HCT116 (cell line): ENCODE measurements at regions not wholly inside any gene's neighbourhood (a gene's known extent, or its start where the extent isn't known, plus 50 kb on each side); places are given as distances from the start of the nearest gene placed in this dataset.

Experiments used
- ATAC-seq: fragments of 200-7000 bp; cut with Tn5 transposase; 2 replicates; pipeline ENCODE4 v1.9.1; 2020; ENCODE audit warnings: mild to moderate bottlenecking, moderate library complexity
- BruUV-seq: library from RNA; stranded (reverse); fragments of 400-500 nt; replicated peaks from 2 replicates; lab custom pipeline; 2021; lab: Mats Ljungman, UMichigan
- CTCF ChIA-PET: fragments of 300-600 bp; sonication (Branson Sonifier 250); formaldehyde crosslinking; loops from one replicate; lab custom pipeline; 2021; ENCODE audit warnings: antibody characterized with exemption; lab: Charles Lee
- POLR2A ChIA-PET: fragments of 300-600, 350-600 bp; sonication (Branson Sonifier 250); formaldehyde crosslinking; loops from one replicate; lab custom pipeline; 2021; ENCODE audit warnings: antibody characterized with exemption; lab: Charles Lee
- RAD21 ChIA-PET, 2 experiments: fragments of 300-600 bp; sonication (Branson Sonifier 250); formaldehyde crosslinking; loops; one replicate each; lab custom pipeline; 2023; ENCODE audit warnings: low total read pairs in 2 of 2; ENCODE audit not compliant: uncharacterized antibody in 2 of 2, unreplicated experiment in 2 of 2, low non-redundant PET in 1 of 2; lab: Charles Lee
- DNase-seq: peaks from one replicate; pipeline ENCODE4 v3.0.0-alpha.2; 2010; ENCODE audit warnings: low read depth, low spot score
- H2AFZ ChIP-seq: fragments of 200-600 bp; shearing (Covaris generic), sonication (generic); 2 replicates; pipeline ENCODE4 v1.6.1; 2017; ENCODE audit warnings: low read depth, mixed run types, mixed read lengths, antibody characterized with exemption, low read length; ENCODE audit not compliant: poor library complexity, severe bottlenecking
- H3K27ac ChIP-seq: 2 replicates; pipeline ENCODE4 v1.5.1; 2012; ENCODE audit warnings: low read depth, low read length
- H3K27me3 ChIP-seq: fragments of 200-600 bp; sonication (generic); 2 replicates; pipeline ENCODE4 v1.6.1; 2016; ENCODE audit warnings: mixed run types, low read length, mixed read lengths; ENCODE audit not compliant: insufficient read depth
- H3K36me3 ChIP-seq, 2 experiments: fragments of 200-500 bp in 1 of 2; fragments of 200-600 bp in 1 of 2; sonication (Bioruptor generic) in 1 of 2; sonication (generic) in 1 of 2; 2 replicates each; pipeline versions ENCODE4 v1.5.1 to v1.6.1; 2014 to 2016; ENCODE audit warnings: low read length in 2 of 2, inconsistent platforms in 1 of 2, mixed read lengths in 1 of 2, mixed run types in 1 of 2; ENCODE audit not compliant: insufficient read depth in 2 of 2, control insufficient read depth in 1 of 2
- H3K4me1 ChIP-seq, 2 experiments: fragments of 200-600 bp in 1 of 2; sonication (generic) in 1 of 2; 2 replicates each; pipeline versions ENCODE4 v1.5.1 to v1.6.1; 2012 to 2017; ENCODE audit warnings: low read length in 2 of 2, inconsistent platforms in 1 of 2, mild to moderate bottlenecking in 1 of 2, mixed read lengths in 1 of 2, mixed run types in 1 of 2, moderate library complexity in 1 of 2; ENCODE audit not compliant: insufficient read depth in 2 of 2, control insufficient read depth in 1 of 2
- H3K4me2 ChIP-seq: fragments of 200-600 bp; sonication (generic); 2 replicates; pipeline ENCODE4 v1.6.1; 2017; ENCODE audit warnings: mixed run types, low read length, mixed read lengths
- H3K4me3 ChIP-seq, 2 experiments: fragments of 200-600 bp in 1 of 2; sonication (generic) in 1 of 2; replicated peaks in 1 of 2; 2 replicates each; pipeline ENCODE4 v1.5.1; 2011 to 2016; ENCODE audit warnings: low read length in 2 of 2, control low read depth in 1 of 2, low read depth in 1 of 2, mild to moderate bottlenecking in 1 of 2, mixed read lengths in 1 of 2, mixed run types in 1 of 2
- H3K79me2 ChIP-seq: fragments of 200-600 bp; sonication (generic); 2 replicates; pipeline ENCODE4 v1.6.1; 2017; ENCODE audit warnings: mild to moderate bottlenecking, mixed run types, low read length, moderate library complexity, mixed read lengths; ENCODE audit not compliant: insufficient read depth
- H3K9ac ChIP-seq: fragments of 200-600 bp; sonication (generic); 2 replicates; pipeline ENCODE4 v1.6.1; 2016; ENCODE audit warnings: low read length, mixed read lengths
- H3K9me2 ChIP-seq: fragments of 200-600 bp; sonication (generic), shearing (Covaris generic); 2 replicates; pipeline ENCODE4 v1.6.1; 2017; ENCODE audit warnings: mixed run types, mild to moderate bottlenecking, moderate library complexity; ENCODE audit not compliant: insufficient read depth
- H3K9me3 ChIP-seq, 2 experiments: fragments of 200-500 bp in 1 of 2; fragments of 200-600 bp in 1 of 2; sonication (Bioruptor generic) in 1 of 2; sonication (generic) in 1 of 2; 2 replicates each; pipeline ENCODE4 v1.6.1; 2014 to 2017; ENCODE audit warnings: low read length in 2 of 2, mixed read lengths in 2 of 2, inconsistent platforms in 1 of 2, low read depth in 1 of 2, mild to moderate bottlenecking in 1 of 2, mixed run types in 1 of 2, moderate library complexity in 1 of 2; ENCODE audit not compliant: control insufficient read depth in 1 of 2, insufficient read depth in 1 of 2
- H4K20me1 ChIP-seq: fragments of 200-600 bp; sonication (generic), shearing (Covaris generic); 2 replicates; pipeline ENCODE4 v1.6.1; 2017; ENCODE audit warnings: mixed run types, mild to moderate bottlenecking, moderate library complexity; ENCODE audit not compliant: insufficient read depth
- CBX3 ChIP-seq: IDR thresholded peaks from 2 replicates; pipeline ENCODE4 v1.6.1; 2012; ENCODE audit warnings: low read depth
- CTCF ChIP-seq, 3 experiments: fragments of 200-600 bp in 1 of 3; sonication (generic) in 1 of 3; IDR thresholded peaks in 2 of 3; conservative IDR thresholded peaks in 1 of 3; 2 replicates each; pipeline ENCODE4 v1.5.1; 2012 to 2017; ENCODE audit warnings: low read depth in 2 of 3, low read length in 2 of 3, antibody characterized with exemption in 1 of 3, borderline replicate concordance in 1 of 3, control low read depth in 1 of 3, mild to moderate bottlenecking in 1 of 3, mixed read lengths in 1 of 3, mixed run types in 1 of 3, moderate library complexity in 1 of 3; ENCODE audit not compliant: insufficient read depth in 1 of 3
- EZH2 ChIP-seq: fragments of 200-600 bp; sonication (generic); IDR thresholded peaks from 2 replicates; pipeline ENCODE4 v1.6.1; 2017; ENCODE audit warnings: antibody characterized with exemption, mixed run types
- FOSL1 ChIP-seq: IDR thresholded peaks from 2 replicates; pipeline ENCODE4 v1.6.1; 2012; ENCODE audit warnings: low read depth
- SP1 ChIP-seq: IDR thresholded peaks from 2 replicates; pipeline ENCODE4 v1.6.1; 2012; ENCODE audit warnings: low read depth
- SRF ChIP-seq: IDR thresholded peaks from 2 replicates; pipeline ENCODE4 v1.6.1; 2012; ENCODE audit warnings: low read depth
- ZBTB33 ChIP-seq: IDR thresholded peaks from 2 replicates; pipeline ENCODE4 v1.6.1; 2011; ENCODE audit warnings: mild to moderate bottlenecking, low read length, moderate library complexity; ENCODE audit not compliant: insufficient replicate concordance; ENCODE audit errors: extremely low read depth
- ZFX ChIP-seq: fragments of 450-650 bp; IDR thresholded peaks from 2 replicates; pipeline ENCODE4 v1.6.1; 2017
- intact Hi-C: fragments of 100-400 bp; cut with micrococcal nuclease; formaldehyde crosslinking; loops from 2 replicates; pipeline ENCODE4 v1.10.0; 2022

GRCh38 chr4:19156786-19157185 lies 1094.9 kb upstream of the SLIT2 start (continued):
- no peak for TF ChIP-seq CTCF (IDR thresholded peaks at IDR 0.05 in 2 of 3, conservative IDR thresholded peaks at IDR 0.05 in 1 of 3; ENCODE audit: borderline replicate concordance in 1 of 3, insufficient read depth in 1 of 3, low read depth in 2 of 3, low read length in 2 of 3)
- no peak for TF ChIP-seq EZH2
- no peak for TF ChIP-seq CBX3
- TF ChIP-seq ZFX, result no peak

GRCh38 chr4:19155568-19155967 lies 1096.1 kb upstream of the SLIT2 start:
- CTCF ChIA-PET, result no interaction called here

More at GRCh38 chr4:19155568-19155967, 1096.1 kb upstream of the SLIT2 start:
- Histone ChIP-seq H3K9ac (no peak overlapping the region), H3K79me2 (no peaks in the 10 kb centered on the region), H2AFZ (no peak overlapping the region), H3K4me3 (no peak overlapping the region), H3K36me3 (no peaks in the 10 kb centered on the region), H4K20me1 (no peaks in the 10 kb centered on the region), H3K27ac (no peak overlapping the region), H3K9me2 (no peaks in the 10 kb centered on the region), H3K4me1 (no peaks in the 10 kb centered on the region), H3K9me3 (no peaks in the 10 kb centered on the region; a peak in 1 of 4 replicates), H3K4me2 (no peak overlapping the region), H3K27me3 (no peaks in the 10 kb centered on the region)
- intact Hi-C loops, result no loop called here
- ATAC-seq, result no peak
- no peak for DNase-seq
- POLR2A ChIA-PET, result no interaction called here
- BruUV-seq, result no TSS peak
- RAD21 ChIA-PET, result no interaction called here
- no peak for TF ChIP-seq ZBTB33
- TF ChIP-seq SRF, result no peak
- TF ChIP-seq ZFX, result no peak
- TF ChIP-seq SP1, result no peak
- TF ChIP-seq FOSL1, result no peak
- no peak for TF ChIP-seq CTCF (IDR thresholded peaks at IDR 0.05 in 2 of 3, conservative IDR thresholded peaks at IDR 0.05 in 1 of 3; ENCODE audit: borderline replicate concordance in 1 of 3, insufficient read depth in 1 of 3, low read depth in 2 of 3, low read length in 2 of 3)
